Adipose tissue (tissue), 3 donors: ENCODE measurements at regions not wholly inside any gene's neighbourhood (a gene's known extent, or its start where the extent isn't known, plus 50 kb on each side); places are given as distances from the start of the nearest gene placed in this dataset.

ENCODE experiments used
- H3K27ac ChIP-seq: one replicate; pipeline ENCODE4 v1.5.1; 2013; ENCODE audit warnings: low read depth, low read length
- WGBS, 3 donors: extraction: QIAGEN DNeasy Blood & Tissue Kit; methylation state at CpG; one replicate each; pipeline ENCODE4 v1.1.7; 2013; 5-methylcytosine and 5-hydroxymethylcytosine counted together
- donor health status: healthy with polysubstance abuse.
- donor health status: Bipolar disorder and iron deficiency.
- donor health status: healthy.

GRCh38 chr12:89087876-89088275 is 264.4 kb downstream of the DUSP6 start:
- no peak overlapping the region for H3K27ac ChIP-seq
- WGBS, 3 donors: 73 to 80% (median 77%) methylated on average over 1 of the region's 1 CpG

- no peak overlapping the region for H3K27ac ChIP-seq
- WGBS, 3 donors: 44 to 83% (median 75%) methylated on average over 6 of the region's 6 CpGs
These were observed 265.0 kb downstream of the DUSP6 start for GRCh38 chr12:89087149-89087825.

- WGBS, 3 donors: 66 to 84% (median 77%) methylated on average over 5 of the region's 5 CpGs
- no peak overlapping the region for H3K27ac ChIP-seq
These were observed 266.9 kb downstream of the DUSP6 start for GRCh38 chr12:89085421-89085820.

- H3K27ac ChIP-seq: no peak overlapping the region
- WGBS, 3 donors: 37 to 79% (median 49%) methylated on average over 3 of the region's 3 CpGs
These were observed 267.6 kb downstream of the DUSP6 start for GRCh38 chr12:89084751-89085150.

GRCh38 chr12:89083491-89083890 is 268.8 kb downstream of the DUSP6 start:
- WGBS, 3 donors: 49 to 86% (median 63%) methylated on average over 3 of the region's 3 CpGs
- H3K27ac ChIP-seq: no peak overlapping the region

GRCh38 chr12:89082370-89082753 is 269.9 kb downstream of the DUSP6 start:
- H3K27ac ChIP-seq: no peak overlapping the region

GRCh38 chr12:89081719-89082369 is 270.5 kb downstream of the DUSP6 start:
- 33 to 62% (median 48%) methylated on average over 2 of the region's 2 CpGs for WGBS, 3 donors
- no peak overlapping the region for H3K27ac ChIP-seq

More at GRCh38 chr12:89082370-89082753, 269.9 kb downstream of the DUSP6 start:
- WGBS, 3 donors: 63 to 76% (median 74%) methylated on average over 1 of the region's 1 CpG

- H3K27ac ChIP-seq: no peak overlapping the region
- WGBS, 3 donors: 15 to 65% (median 57%) methylated on average over 3 of the region's 3 CpGs
These were observed 271.4 kb downstream of the DUSP6 start for GRCh38 chr12:89080793-89081465.

- H3K27ac ChIP-seq: no peak overlapping the region
- WGBS, 3 donors: 95 to 98% (median 97%) methylated on average over 2 of the region's 2 CpGs
These were observed 276.3 kb downstream of the DUSP6 start for GRCh38 chr12:89075880-89076540.

- H3K27ac ChIP-seq: no peak overlapping the region
These were observed 278.6 kb downstream of the DUSP6 start for GRCh38 chr12:89073659-89074058.

GRCh38 chr12:89073027-89073398 is 279.3 kb downstream of the DUSP6 start:
- 39 to 51% (median 41%) methylated on average over 1 of the region's 1 CpG for WGBS, 3 donors
- H3K27ac ChIP-seq: no peak overlapping the region

- WGBS, 3 donors: 73 to 96% (median 91%) methylated on average over 4 of the region's 4 CpGs
- H3K27ac ChIP-seq: no peak overlapping the region
These were observed 279.8 kb downstream of the DUSP6 start for GRCh38 chr12:89072294-89073026.

GRCh38 chr12:89070603-89071002 is 281.7 kb downstream of the DUSP6 start:
- 96 to 100% (median 100%) methylated on average over 1 of the region's 1 CpG for WGBS, 3 donors
- H3K27ac ChIP-seq: no peak overlapping the region

- H3K27ac ChIP-seq: no peak overlapping the region
- 79 to 84% (median 84%) methylated on average over 2 of the region's 2 CpGs for WGBS, 3 donors
These were observed 282.9 kb downstream of the DUSP6 start for GRCh38 chr12:89069431-89069830.

GRCh38 chr12:89067421-89068187 is 284.7 kb downstream of the DUSP6 start:
- H3K27ac ChIP-seq: no peak overlapping the region
- 70 to 80% (median 78%) methylated on average over 2 of the region's 2 CpGs for WGBS, 3 donors

- no peak overlapping the region for H3K27ac ChIP-seq
- 96 to 100% (median 98%) methylated on average over 3 of the region's 3 CpGs for WGBS, 3 donors
These were observed 287.5 kb downstream of the DUSP6 start for GRCh38 chr12:89064780-89065179.

- no peak overlapping the region for H3K27ac ChIP-seq
- WGBS, 3 donors: 82 to 93% (median 90%) methylated on average over 6 of the region's 6 CpGs
These were observed 288.1 kb downstream of the DUSP6 start for GRCh38 chr12:89064151-89064550.

GRCh38 chr12:89062996-89063395 is 289.3 kb downstream of the DUSP6 start:
- no peak overlapping the region for H3K27ac ChIP-seq
- 62 to 86% (median 82%) methylated on average over 2 of the region's 2 CpGs for WGBS, 3 donors
